ENCODE measurements at regions not wholly inside any gene's neighbourhood (a gene's known extent, or its start where the extent isn't known, plus 50 kb on each side); places are given as distances from the start of the nearest gene placed in this dataset.
A peak's percentile ranks its signal among the peaks of the same experiment; 100 is the strongest.

DNA sequence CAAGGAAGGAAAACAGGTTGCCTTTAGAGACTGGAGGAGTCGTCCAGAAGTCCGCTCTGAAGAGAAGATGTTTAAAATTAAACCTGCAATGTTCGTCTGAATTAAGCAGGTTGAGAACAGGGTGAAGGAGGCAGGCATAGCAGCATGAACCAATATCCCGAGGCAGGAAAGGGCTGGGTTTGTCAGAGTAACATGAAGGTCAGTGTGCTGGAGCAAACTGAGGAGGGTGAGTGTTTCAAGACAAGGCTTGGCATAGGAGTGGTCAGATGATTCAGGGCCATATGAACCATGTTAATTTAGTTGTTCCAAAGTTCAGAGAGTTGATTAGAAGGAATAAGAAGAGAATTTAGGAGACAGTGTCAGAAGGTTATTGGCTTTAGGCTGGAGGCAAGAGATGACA is 93.3 kb downstream of the UTRN start:
- Histone ChIP-seq H3K27me3 (ENCODE audit: insufficient read depth) (no peaks in the 10 kb centered on the region), H4K20me1 (replicated peaks; ENCODE audit: insufficient read depth) (0 out of 2 replicates have a peak, but pooled peaks cover 2% of the 10 kb centered on the region), H3K79me2 (replicated peaks; ENCODE audit: insufficient read depth) (peaks cover 86% of the 10 kb centered on the region), H3K4me1 (ENCODE audit: insufficient read depth) (no peaks in the 10 kb centered on the region), H3K9me2 (ENCODE audit: insufficient read depth) (no peaks in the 10 kb centered on the region; the same call in 1 of the 2 replicates), H2AFZ (no peak overlapping the region), H3K36me3 (ENCODE audit: insufficient read depth) (peaks cover 11% of the 10 kb centered on the region), H3F3A (replicated peaks; ENCODE audit: low read depth) (no peaks in the 10 kb centered on the region), H3K4me2 (no peak overlapping the region), H3K27ac (ENCODE audit: low read depth) (no peak overlapping the region), H3K4me3 (no peak overlapping the region)
- Mint-ChIP-seq H3K36me3 (ENCODE audit: low read depth) (peaks cover 24% of the 10 kb centered on the region), H3K27me3 (ENCODE audit: insufficient read depth, low read depth, poor library complexity) (no peaks in the 10 kb centered on the region), H3K9me3 (peaks cover 25% of the 10 kb centered on the region), H3K4me3 (no peak overlapping the region), H3K27ac (peak overlapping the region; percentile 2; the same call in 1 of the 2 replicates), H3K4me1 (no peaks in the 10 kb centered on the region)
- no peak for ATAC-seq
- no peak for DNase-seq (ENCODE audit: low spot score)
- TF ChIP-seq, protein P1, sequence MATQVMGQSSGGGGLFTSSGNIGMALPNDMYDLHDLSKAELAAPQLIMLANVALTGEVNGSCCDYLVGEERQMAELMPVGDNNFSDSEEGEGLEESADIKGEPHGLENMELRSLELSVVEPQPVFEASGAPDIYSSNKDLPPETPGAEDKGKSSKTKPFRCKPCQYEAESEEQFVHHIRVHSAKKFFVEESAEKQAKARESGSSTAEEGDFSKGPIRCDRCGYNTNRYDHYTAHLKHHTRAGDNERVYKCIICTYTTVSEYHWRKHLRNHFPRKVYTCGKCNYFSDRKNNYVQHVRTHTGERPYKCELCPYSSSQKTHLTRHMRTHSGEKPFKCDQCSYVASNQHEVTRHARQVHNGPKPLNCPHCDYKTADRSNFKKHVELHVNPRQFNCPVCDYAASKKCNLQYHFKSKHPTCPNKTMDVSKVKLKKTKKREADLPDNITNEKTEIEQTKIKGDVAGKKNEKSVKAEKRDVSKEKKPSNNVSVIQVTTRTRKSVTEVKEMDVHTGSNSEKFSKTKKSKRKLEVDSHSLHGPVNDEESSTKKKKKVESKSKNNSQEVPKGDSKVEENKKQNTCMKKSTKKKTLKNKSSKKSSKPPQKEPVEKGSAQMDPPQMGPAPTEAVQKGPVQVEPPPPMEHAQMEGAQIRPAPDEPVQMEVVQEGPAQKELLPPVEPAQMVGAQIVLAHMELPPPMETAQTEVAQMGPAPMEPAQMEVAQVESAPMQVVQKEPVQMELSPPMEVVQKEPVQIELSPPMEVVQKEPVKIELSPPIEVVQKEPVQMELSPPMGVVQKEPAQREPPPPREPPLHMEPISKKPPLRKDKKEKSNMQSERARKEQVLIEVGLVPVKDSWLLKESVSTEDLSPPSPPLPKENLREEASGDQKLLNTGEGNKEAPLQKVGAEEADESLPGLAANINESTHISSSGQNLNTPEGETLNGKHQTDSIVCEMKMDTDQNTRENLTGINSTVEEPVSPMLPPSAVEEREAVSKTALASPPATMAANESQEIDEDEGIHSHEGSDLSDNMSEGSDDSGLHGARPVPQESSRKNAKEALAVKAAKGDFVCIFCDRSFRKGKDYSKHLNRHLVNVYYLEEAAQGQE (IDR thresholded peaks at IDR 0.05; ENCODE audit: unreplicated experiment) = no peak
- TF ChIP-seq JUNB (IDR thresholded peaks at IDR 0.05; ENCODE audit: unreplicated experiment) (no peak), POLR2AphosphoS5 (IDR thresholded peaks at IDR 0.05; ENCODE audit: low read depth) (no peak), ZNF114 (CRISPR knock-in tag; IDR thresholded peaks at IDR 0.05) (no peak), CREB1 (CRISPR knock-in tag; IDR thresholded peaks at IDR 0.05; ENCODE audit: low read depth) (no peak), NANOG (IDR thresholded peaks at IDR 0.05; ENCODE audit: borderline replicate concordance) (no peak), STAT1 (IDR thresholded peaks at IDR 0.05; ENCODE audit: unreplicated experiment) (no peak), EZH2 (IDR thresholded peaks at IDR 0.05; ENCODE audit: low read depth, unreplicated experiment) (no peak), ZNF331 (CRISPR knock-in tag; IDR thresholded peaks at IDR 0.05; ENCODE audit: low read depth) (no peak), EZH2phosphoT487 (IDR thresholded peaks at IDR 0.05; ENCODE audit: unreplicated experiment) (no peak)
- TF ChIP-seq, protein P2, sequence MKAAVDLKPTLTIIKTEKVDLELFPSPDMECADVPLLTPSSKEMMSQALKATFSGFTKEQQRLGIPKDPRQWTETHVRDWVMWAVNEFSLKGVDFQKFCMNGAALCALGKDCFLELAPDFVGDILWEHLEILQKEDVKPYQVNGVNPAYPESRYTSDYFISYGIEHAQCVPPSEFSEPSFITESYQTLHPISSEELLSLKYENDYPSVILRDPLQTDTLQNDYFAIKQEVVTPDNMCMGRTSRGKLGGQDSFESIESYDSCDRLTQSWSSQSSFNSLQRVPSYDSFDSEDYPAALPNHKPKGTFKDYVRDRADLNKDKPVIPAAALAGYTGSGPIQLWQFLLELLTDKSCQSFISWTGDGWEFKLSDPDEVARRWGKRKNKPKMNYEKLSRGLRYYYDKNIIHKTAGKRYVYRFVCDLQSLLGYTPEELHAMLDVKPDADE (IDR thresholded peaks at IDR 0.05) = no peak
- TF ChIP-seq, protein P3, sequence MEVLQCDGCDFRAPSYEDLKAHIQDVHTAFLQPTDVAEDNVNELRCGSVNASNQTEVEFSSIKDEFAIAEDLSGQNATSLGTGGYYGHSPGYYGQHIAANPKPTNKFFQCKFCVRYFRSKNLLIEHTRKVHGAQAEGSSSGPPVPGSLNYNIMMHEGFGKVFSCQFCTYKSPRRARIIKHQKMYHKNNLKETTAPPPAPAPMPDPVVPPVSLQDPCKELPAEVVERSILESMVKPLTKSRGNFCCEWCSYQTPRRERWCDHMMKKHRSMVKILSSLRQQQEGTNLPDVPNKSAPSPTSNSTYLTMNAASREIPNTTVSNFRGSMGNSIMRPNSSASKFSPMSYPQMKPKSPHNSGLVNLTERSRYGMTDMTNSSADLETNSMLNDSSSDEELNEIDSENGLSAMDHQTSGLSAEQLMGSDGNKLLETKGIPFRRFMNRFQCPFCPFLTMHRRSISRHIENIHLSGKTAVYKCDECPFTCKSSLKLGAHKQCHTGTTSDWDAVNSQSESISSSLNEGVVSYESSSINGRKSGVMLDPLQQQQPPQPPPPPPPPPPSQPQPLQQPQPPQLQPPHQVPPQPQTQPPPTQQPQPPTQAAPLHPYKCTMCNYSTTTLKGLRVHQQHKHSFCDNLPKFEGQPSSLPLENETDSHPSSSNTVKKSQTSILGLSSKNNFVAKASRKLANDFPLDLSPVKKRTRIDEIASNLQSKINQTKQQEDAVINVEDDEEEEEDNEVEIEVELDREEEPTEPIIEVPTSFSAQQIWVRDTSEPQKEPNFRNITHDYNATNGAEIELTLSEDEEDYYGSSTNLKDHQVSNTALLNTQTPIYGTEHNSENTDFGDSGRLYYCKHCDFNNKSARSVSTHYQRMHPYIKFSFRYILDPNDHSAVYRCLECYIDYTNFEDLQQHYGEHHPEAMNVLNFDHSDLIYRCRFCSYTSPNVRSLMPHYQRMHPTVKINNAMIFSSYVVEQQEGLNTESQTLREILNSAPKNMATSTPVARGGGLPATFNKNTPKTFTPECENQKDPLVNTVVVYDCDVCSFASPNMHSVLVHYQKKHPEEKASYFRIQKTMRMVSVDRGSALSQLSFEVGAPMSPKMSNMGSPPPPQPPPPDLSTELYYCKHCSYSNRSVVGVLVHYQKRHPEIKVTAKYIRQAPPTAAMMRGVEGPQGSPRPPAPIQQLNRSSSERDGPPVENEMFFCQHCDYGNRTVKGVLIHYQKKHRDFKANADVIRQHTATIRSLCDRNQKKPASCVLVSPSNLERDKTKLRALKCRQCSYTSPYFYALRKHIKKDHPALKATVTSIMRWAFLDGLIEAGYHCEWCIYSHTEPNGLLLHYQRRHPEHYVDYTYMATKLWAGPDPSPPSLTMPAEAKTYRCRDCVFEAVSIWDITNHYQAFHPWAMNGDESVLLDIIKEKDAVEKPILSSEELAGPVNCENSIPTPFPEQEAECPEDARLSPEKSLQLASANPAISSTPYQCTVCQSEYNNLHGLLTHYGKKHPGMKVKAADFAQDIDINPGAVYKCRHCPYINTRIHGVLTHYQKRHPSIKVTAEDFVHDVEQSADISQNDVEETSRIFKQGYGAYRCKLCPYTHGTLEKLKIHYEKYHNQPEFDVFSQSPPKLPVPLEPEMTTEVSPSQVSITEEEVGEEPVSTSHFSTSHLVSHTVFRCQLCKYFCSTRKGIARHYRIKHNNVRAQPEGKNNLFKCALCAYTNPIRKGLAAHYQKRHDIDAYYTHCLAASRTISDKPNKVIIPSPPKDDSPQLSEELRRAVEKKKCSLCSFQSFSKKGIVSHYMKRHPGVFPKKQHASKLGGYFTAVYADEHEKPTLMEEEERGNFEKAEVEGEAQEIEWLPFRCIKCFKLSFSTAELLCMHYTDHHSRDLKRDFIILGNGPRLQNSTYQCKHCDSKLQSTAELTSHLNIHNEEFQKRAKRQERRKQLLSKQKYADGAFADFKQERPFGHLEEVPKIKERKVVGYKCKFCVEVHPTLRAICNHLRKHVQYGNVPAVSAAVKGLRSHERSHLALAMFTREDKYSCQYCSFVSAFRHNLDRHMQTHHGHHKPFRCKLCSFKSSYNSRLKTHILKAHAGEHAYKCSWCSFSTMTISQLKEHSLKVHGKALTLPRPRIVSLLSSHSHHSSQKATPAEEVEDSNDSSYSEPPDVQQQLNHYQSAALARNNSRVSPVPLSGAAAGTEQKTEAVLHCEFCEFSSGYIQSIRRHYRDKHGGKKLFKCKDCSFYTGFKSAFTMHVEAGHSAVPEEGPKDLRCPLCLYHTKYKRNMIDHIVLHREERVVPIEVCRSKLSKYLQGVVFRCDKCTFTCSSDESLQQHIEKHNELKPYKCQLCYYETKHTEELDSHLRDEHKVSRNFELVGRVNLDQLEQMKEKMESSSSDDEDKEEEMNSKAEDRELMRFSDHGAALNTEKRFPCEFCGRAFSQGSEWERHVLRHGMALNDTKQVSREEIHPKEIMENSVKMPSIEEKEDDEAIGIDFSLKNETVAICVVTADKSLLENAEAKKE (CRISPR knock-in tag; IDR thresholded peaks at IDR 0.05) = no peak
- TF ChIP-seq, protein P4, sequence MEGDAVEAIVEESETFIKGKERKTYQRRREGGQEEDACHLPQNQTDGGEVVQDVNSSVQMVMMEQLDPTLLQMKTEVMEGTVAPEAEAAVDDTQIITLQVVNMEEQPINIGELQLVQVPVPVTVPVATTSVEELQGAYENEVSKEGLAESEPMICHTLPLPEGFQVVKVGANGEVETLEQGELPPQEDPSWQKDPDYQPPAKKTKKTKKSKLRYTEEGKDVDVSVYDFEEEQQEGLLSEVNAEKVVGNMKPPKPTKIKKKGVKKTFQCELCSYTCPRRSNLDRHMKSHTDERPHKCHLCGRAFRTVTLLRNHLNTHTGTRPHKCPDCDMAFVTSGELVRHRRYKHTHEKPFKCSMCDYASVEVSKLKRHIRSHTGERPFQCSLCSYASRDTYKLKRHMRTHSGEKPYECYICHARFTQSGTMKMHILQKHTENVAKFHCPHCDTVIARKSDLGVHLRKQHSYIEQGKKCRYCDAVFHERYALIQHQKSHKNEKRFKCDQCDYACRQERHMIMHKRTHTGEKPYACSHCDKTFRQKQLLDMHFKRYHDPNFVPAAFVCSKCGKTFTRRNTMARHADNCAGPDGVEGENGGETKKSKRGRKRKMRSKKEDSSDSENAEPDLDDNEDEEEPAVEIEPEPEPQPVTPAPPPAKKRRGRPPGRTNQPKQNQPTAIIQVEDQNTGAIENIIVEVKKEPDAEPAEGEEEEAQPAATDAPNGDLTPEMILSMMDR (conservative IDR thresholded peaks at IDR 0.05; ENCODE audit: low read depth in 2 of 2) = no peak

Data from GM23338 (cell line).